NB4 (cell line): ENCODE measurements at regions not wholly inside any gene's neighbourhood (a gene's known extent, or its start where the extent isn't known, plus 50 kb on each side); places are given as distances from the start of the nearest gene placed in this dataset.

Experiments
- DNase-seq: peaks from one replicate; pipeline ENCODE4 v3.0.0; 2010; ENCODE audit warnings: low read depth
- H3K4me3 ChIP-seq: one replicate; pipeline ENCODE4 v1.5.1; 2011; ENCODE audit warnings: mild to moderate bottlenecking, low read depth, low read length, moderate library complexity
- MAX ChIP-seq: IDR thresholded peaks from 2 replicates; pipeline ENCODE4 v1.6.1; 2011; ENCODE audit warnings: low read depth, low read length
- MYC ChIP-seq: IDR thresholded peaks from 2 replicates; pipeline ENCODE4 v1.6.1; 2011; ENCODE audit warnings: low read depth, low read length
- POLR2A ChIP-seq: IDR thresholded peaks from 2 replicates; pipeline ENCODE4 v1.6.1; 2011; ENCODE audit warnings: mild to moderate bottlenecking; ENCODE audit not compliant: insufficient read length; ENCODE audit errors: extremely low read depth
- TF ChIP-seq, protein P1 (sequence below): IDR thresholded peaks from one replicate; pipeline ENCODE4 v1.5.1; 2012; ENCODE audit warnings: low read depth, low read length

DNA sequence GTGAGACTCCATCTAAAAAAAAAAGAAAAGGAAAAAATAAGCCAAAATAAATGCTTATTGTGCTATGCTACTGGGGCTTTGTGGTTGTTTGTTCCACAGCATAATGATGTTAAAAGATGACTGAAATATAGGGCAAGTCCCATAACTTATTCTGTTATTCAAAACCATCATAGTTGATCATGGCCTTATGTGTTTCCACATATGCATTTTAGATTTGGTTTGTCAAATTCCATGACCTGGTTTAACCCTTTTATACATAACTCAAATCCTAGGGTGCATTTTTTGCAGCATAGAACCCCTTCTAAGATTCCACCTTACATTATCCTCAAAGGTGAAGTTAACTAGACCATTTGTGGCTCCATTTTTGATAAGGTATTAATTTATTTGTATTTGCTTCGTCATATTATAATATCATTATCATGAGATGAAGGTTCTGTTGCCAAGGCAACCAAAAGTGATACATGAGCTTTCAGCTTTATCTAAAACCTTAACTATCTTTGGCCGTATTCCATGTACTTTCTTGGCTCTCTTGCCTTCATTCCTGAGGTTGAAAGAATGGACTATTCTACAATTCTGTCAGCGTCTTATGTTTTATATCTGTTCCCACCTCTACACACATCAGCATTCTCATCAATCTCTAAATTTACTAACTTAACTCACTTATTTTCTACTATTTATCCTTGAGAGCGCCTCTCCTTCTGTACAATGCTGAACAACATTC lies 138.7 kb upstream of the DYRK2 start:
- no peak overlapping the region for H3K4me3 ChIP-seq
- TF ChIP-seq MAX: no peak
- TF ChIP-seq, protein P1, sequence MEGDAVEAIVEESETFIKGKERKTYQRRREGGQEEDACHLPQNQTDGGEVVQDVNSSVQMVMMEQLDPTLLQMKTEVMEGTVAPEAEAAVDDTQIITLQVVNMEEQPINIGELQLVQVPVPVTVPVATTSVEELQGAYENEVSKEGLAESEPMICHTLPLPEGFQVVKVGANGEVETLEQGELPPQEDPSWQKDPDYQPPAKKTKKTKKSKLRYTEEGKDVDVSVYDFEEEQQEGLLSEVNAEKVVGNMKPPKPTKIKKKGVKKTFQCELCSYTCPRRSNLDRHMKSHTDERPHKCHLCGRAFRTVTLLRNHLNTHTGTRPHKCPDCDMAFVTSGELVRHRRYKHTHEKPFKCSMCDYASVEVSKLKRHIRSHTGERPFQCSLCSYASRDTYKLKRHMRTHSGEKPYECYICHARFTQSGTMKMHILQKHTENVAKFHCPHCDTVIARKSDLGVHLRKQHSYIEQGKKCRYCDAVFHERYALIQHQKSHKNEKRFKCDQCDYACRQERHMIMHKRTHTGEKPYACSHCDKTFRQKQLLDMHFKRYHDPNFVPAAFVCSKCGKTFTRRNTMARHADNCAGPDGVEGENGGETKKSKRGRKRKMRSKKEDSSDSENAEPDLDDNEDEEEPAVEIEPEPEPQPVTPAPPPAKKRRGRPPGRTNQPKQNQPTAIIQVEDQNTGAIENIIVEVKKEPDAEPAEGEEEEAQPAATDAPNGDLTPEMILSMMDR: no peak
- no peak for TF ChIP-seq POLR2A
- DNase-seq: no peak

- no peak overlapping the region for H3K4me3 ChIP-seq
Observed at GRCh38 chr12:67512061-67512460, 136.5 kb upstream of the DYRK2 start.

DNA sequence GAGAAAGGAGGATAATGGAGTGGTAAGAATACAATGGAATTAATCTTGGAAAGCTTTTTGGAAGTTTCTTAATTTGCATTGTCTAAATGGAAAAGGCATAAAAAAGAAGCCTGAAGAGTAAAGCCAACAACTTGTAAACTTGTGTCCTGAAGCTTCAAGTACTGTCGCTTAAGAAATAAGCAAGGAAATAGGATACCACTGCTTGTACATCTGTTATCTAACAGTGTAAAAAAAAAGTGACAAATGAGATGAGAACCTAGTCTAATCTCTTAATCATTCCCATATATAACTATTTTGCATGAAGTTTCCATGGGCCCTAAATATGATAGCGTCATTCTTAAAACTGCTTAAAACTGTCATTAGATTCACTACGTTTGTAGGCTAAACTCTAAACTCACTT lies 134.0 kb upstream of the DYRK2 start:
- no peak overlapping the region for H3K4me3 ChIP-seq
- TF ChIP-seq POLR2A (no peak), MAX (no peak), MYC (no peak)
- TF ChIP-seq, protein P1: no peak
- no peak for DNase-seq

More at GRCh38 chr12:67512061-67512460, 136.5 kb upstream of the DYRK2 start:
- no peak for TF ChIP-seq POLR2A
- TF ChIP-seq MYC: no peak
- no peak for DNase-seq

- TF ChIP-seq, protein P1: no peak
- no peak for TF ChIP-seq POLR2A
- no peak for TF ChIP-seq MYC
- TF ChIP-seq MAX: no peak
- no peak for DNase-seq
- H3K4me3 ChIP-seq: no peak overlapping the region
Observed at GRCh38 chr12:67515679-67516340, 132.7 kb upstream of the DYRK2 start.

DNA sequence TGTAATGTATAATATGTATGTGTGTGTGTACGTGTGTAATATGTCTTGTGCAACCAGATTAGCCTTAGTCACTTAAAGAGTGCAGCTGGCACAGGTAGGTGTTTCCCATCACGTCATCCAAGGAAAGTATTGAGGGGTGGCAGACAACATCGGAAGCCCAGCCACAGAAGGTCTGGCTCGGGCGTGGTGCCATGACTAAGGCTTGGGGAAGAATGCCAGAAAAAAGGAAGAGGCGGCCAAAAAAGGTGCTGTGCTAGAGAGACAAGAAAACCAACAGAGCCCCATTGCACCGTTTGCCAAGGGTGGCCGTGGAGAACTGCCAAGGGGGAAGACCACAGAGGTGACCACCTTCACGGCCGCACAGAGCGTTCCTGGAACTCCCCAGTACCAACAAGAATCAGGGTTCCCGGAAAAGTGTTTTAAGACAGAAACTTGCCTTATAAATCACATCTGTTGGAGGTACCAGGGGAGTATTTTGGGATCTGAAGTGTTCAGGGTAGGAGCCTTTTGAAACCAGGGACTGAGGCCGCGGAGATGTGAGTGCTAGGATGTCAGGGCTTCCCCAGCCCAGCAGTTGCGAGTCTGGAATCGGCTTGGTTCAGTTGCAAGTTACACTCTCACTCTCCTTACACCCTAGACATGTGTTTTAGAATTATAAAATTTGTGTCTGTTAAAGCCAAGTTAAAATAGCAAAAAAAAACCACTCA lies 131.2 kb upstream of the DYRK2 start:
- no peak for DNase-seq
- TF ChIP-seq POLR2A: no peak
- no peak for TF ChIP-seq MYC
- TF ChIP-seq MAX: no peak
- TF ChIP-seq, protein P1: no peak
- no peak overlapping the region for H3K4me3 ChIP-seq
